SK-N-SH treated with all-trans-retinoic acid at 6 μM for 48 hours (cell line): ENCODE measurements at regions not wholly inside any gene's neighbourhood (a gene's known extent, or its start where the extent isn't known, plus 50 kb on each side); places are given as distances from the start of the nearest gene placed in this dataset.

Source experiments
- ARNTL ChIP-seq: fragments of 450-650 bp; formaldehyde crosslinking; IDR thresholded peaks from 2 replicates; pipeline ENCODE4 v1.5.0; 2020; ENCODE audit warnings: low read depth, mild to moderate bottlenecking, moderate library complexity, borderline replicate concordance
- ISL1 ChIP-seq: fragments of 250-450 bp; sonication (Bioruptor Pico); IDR thresholded peaks from 2 replicates; pipeline ENCODE4 v2.1.2; 2022; ENCODE audit warnings: mild to moderate bottlenecking, moderate library complexity
- RARB ChIP-seq: fragments of 250-450 bp; sonication (Bioruptor Pico); IDR thresholded peaks from 2 replicates; pipeline ENCODE4 v1.8.0; 2021; ENCODE audit warnings: mild to moderate bottlenecking, moderate library complexity
- TCF4 ChIP-seq: fragments of 250-450 bp; sonication (Bioruptor Pico); IDR thresholded peaks from 2 replicates; pipeline ENCODE4 v1.8.0; 2021; ENCODE audit warnings: mild to moderate bottlenecking, moderate library complexity, borderline replicate concordance
- TOX ChIP-seq: fragments of 250-450 bp; sonication (Bioruptor Pico); IDR thresholded peaks from 2 replicates; pipeline ENCODE4 v1.8.0; 2021; ENCODE audit warnings: mild to moderate bottlenecking, moderate library complexity, borderline replicate concordance
- ZFP3 ChIP-seq: fragments of 250-450 bp; sonication (Bioruptor Pico); IDR thresholded peaks from 2 replicates; pipeline ENCODE4 v1.5.0; 2020; ENCODE audit warnings: mild to moderate bottlenecking, moderate library complexity
- ZFP30 ChIP-seq: fragments of 450-650 bp; formaldehyde crosslinking; IDR thresholded peaks from 2 replicates; pipeline ENCODE4 v1.5.0; 2022; ENCODE audit warnings: mild to moderate bottlenecking, moderate library complexity
- ZNF565 ChIP-seq: fragments of 450-650 bp; formaldehyde crosslinking; conservative IDR thresholded peaks from 2 replicates; pipeline ENCODE4 v1.5.0; 2020; ENCODE audit warnings: low read depth, mild to moderate bottlenecking, moderate library complexity
- ZNF70 ChIP-seq: fragments of 450-650 bp; formaldehyde crosslinking; IDR thresholded peaks from 2 replicates; pipeline ENCODE4 v1.5.0; 2020; ENCODE audit warnings: mild to moderate bottlenecking, moderate library complexity
- ZNF8 ChIP-seq: fragments of 450-650 bp; formaldehyde crosslinking; IDR thresholded peaks from 2 replicates; pipeline ENCODE4 v1.5.0; 2020; ENCODE audit warnings: mild to moderate bottlenecking, moderate library complexity
- TF ChIP-seq, protein P1 (sequence below): fragments of 250-450 bp; sonication (Bioruptor Pico); IDR thresholded peaks from 2 replicates; pipeline ENCODE4 v1.8.0; 2020; ENCODE audit warnings: mild to moderate bottlenecking, moderate library complexity, borderline replicate concordance
- TF ChIP-seq, protein P2 (sequence below): fragments of 250-450 bp; sonication (Bioruptor Pico); IDR thresholded peaks from 2 replicates; pipeline ENCODE4 v1.5.1; 2020; ENCODE audit warnings: low read depth, mild to moderate bottlenecking, moderate library complexity
- TF ChIP-seq, protein P3 (sequence below): fragments of 250-450 bp; sonication (Bioruptor Pico); IDR thresholded peaks from 2 replicates; pipeline ENCODE4 v1.5.1; 2021; ENCODE audit warnings: mild to moderate bottlenecking, moderate library complexity

DNA sequence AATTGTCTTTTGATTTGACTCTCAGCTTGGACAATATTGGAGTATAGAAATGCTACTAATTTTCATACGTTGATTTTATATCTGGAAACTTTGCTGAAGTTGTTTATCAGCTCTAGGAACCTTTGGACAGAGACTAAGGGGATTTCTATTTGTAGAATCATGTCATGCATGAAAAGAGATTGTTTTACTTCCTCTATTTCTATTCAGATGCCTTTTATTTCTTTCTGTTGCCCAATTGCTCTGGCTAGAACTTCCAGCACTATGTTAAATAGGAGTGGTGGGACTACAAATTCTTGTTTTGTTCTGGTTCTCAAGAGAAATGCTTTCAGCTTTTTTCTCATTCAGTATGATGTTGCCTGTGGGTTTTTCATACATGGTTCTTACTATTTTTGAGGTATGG, 112.8 kb upstream of the CDH12 start:
- TF ChIP-seq ISL1 (CRISPR knock-in tag), result no peak
- TF ChIP-seq ZFP3 (CRISPR knock-in tag), result no peak
- no peak for TF ChIP-seq RARB (CRISPR knock-in tag)
- TF ChIP-seq TOX, result no peak
- TF ChIP-seq, protein P1, sequence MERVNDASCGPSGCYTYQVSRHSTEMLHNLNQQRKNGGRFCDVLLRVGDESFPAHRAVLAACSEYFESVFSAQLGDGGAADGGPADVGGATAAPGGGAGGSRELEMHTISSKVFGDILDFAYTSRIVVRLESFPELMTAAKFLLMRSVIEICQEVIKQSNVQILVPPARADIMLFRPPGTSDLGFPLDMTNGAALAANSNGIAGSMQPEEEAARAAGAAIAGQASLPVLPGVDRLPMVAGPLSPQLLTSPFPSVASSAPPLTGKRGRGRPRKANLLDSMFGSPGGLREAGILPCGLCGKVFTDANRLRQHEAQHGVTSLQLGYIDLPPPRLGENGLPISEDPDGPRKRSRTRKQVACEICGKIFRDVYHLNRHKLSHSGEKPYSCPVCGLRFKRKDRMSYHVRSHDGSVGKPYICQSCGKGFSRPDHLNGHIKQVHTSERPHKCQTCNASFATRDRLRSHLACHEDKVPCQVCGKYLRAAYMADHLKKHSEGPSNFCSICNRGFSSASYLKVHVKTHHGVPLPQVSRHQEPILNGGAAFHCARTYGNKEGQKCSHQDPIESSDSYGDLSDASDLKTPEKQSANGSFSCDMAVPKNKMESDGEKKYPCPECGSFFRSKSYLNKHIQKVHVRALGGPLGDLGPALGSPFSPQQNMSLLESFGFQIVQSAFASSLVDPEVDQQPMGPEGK (CRISPR knock-in tag), result no peak
- no peak for TF ChIP-seq ZNF70 (CRISPR knock-in tag)
- no peak for TF ChIP-seq ZNF565
- no peak for TF ChIP-seq ZNF8
- TF ChIP-seq ZFP30 (CRISPR knock-in tag), result no peak
- TF ChIP-seq, protein P2, sequence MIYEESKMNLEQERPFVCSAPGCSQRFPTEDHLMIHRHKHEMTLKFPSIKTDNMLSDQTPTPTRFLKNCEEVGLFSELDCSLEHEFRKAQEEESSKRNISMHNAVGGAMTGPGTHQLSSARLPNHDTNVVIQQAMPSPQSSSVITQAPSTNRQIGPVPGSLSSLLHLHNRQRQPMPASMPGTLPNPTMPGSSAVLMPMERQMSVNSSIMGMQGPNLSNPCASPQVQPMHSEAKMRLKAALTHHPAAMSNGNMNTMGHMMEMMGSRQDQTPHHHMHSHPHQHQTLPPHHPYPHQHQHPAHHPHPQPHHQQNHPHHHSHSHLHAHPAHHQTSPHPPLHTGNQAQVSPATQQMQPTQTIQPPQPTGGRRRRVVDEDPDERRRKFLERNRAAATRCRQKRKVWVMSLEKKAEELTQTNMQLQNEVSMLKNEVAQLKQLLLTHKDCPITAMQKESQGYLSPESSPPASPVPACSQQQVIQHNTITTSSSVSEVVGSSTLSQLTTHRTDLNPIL (CRISPR knock-in tag), result no peak
- TF ChIP-seq, protein P3, sequence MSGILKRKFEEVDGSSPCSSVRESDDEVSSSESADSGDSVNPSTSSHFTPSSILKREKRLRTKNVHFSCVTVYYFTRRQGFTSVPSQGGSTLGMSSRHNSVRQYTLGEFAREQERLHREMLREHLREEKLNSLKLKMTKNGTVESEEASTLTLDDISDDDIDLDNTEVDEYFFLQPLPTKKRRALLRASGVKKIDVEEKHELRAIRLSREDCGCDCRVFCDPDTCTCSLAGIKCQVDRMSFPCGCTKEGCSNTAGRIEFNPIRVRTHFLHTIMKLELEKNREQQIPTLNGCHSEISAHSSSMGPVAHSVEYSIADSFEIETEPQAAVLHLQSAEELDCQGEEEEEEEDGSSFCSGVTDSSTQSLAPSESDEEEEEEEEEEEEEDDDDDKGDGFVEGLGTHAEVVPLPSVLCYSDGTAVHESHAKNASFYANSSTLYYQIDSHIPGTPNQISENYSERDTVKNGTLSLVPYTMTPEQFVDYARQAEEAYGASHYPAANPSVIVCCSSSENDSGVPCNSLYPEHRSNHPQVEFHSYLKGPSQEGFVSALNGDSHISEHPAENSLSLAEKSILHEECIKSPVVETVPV (CRISPR knock-in tag), result no peak
- no peak for TF ChIP-seq TCF4 (CRISPR knock-in tag)
- no peak for TF ChIP-seq ARNTL (CRISPR knock-in tag)
